ENCODE measurements at regions not wholly inside any gene's neighbourhood (a gene's known extent, or its start where the extent isn't known, plus 50 kb on each side); places are given as distances from the start of the nearest gene placed in this dataset.

GRCh38 chr15:38623744-38624143 is 59.1 kb upstream of the RASGRP1 start:
- no peak for DNase-seq (ENCODE audit: insufficient read length, low spot score)
- TF ChIP-seq, protein P1, sequence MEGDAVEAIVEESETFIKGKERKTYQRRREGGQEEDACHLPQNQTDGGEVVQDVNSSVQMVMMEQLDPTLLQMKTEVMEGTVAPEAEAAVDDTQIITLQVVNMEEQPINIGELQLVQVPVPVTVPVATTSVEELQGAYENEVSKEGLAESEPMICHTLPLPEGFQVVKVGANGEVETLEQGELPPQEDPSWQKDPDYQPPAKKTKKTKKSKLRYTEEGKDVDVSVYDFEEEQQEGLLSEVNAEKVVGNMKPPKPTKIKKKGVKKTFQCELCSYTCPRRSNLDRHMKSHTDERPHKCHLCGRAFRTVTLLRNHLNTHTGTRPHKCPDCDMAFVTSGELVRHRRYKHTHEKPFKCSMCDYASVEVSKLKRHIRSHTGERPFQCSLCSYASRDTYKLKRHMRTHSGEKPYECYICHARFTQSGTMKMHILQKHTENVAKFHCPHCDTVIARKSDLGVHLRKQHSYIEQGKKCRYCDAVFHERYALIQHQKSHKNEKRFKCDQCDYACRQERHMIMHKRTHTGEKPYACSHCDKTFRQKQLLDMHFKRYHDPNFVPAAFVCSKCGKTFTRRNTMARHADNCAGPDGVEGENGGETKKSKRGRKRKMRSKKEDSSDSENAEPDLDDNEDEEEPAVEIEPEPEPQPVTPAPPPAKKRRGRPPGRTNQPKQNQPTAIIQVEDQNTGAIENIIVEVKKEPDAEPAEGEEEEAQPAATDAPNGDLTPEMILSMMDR (IDR thresholded peaks at IDR 0.05; ENCODE audit: insufficient read depth, missing control alignments) = no peak
- FAIRE-seq = no peak

- FAIRE-seq (no peak), DNase-seq (ENCODE audit: insufficient read length, low spot score) (no peak)
These were observed 59.9 kb upstream of the RASGRP1 start for GRCh38 chr15:38624244-38625205.

GRCh38 chr15:38625886-38626285 is 61.3 kb upstream of the RASGRP1 start:
- FAIRE-seq (no peak), DNase-seq (ENCODE audit: insufficient read length, low spot score) (no peak)
- TF ChIP-seq, protein P1 (IDR thresholded peaks at IDR 0.05; ENCODE audit: insufficient read depth, missing control alignments) = no peak

More at GRCh38 chr15:38624244-38625205, 59.9 kb upstream of the RASGRP1 start:
- TF ChIP-seq, protein P1 (IDR thresholded peaks at IDR 0.05; ENCODE audit: insufficient read depth, missing control alignments) = no peak

- no peak for DNase-seq (ENCODE audit: insufficient read length, low spot score)
- TF ChIP-seq, protein P1 (IDR thresholded peaks at IDR 0.05; ENCODE audit: insufficient read depth, missing control alignments) = no peak
- FAIRE-seq = no peak
These were observed 61.9 kb upstream of the RASGRP1 start for GRCh38 chr15:38626443-38627050.

GRCh38 chr15:38627689-38628277 is 63.2 kb upstream of the RASGRP1 start:
- DNase-seq (ENCODE audit: insufficient read length, low spot score) (no peak), FAIRE-seq (no peak)
- TF ChIP-seq, protein P1 (IDR thresholded peaks at IDR 0.05; ENCODE audit: insufficient read depth, missing control alignments) = no peak

DNA sequence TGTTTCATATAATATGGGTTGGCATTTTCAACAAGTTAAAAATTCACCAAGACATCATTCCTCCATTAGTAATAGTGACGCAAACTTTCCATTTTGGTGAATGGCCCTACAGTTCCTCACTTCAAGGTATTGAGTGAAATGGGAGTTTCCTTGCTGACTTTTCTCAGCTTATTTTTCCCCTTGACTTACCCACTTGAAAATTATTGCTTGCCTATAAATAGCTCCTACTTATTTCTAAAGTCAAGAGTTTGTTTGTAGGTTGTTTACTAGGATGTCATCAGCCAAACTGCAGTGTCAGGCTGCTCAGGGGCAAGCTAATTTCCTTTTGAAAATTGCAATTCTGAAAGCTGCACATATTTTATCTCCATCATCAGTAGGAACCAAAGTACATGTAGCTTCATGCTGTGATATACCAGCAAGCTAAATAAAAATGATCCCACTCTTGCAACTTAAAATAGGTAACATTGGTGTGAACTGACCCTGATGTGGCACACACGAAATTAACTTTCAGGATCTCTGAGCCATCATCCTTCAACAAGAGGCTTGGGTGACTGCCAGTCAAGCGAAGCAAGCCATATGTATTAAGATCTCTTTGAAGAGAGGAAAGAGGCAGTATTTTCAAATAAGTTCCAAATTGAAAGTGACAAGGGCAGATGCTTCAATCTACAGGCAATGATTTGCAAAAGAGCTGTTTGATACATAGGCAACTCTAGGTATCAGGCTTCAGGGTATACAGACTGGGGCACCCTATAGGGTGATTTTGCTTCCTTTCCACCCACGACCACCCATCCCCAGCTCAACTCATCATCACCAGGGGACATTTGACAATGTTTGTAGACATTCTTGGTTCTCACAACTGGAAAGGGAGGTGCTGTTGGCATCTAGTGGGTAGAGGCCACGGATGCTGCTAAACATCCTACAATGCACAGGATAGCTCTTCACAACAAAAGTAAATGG is 66.8 kb upstream of the RASGRP1 start:
- TF ChIP-seq, protein P1 (IDR thresholded peaks at IDR 0.05; ENCODE audit: insufficient read depth, missing control alignments) = no peak
- no peak for DNase-seq (ENCODE audit: insufficient read length, low spot score)
- FAIRE-seq = no peak

All from D721Med (cell line).